ENCODE measurements at regions not wholly inside any gene's neighbourhood (a gene's known extent, or its start where the extent isn't known, plus 50 kb on each side); places are given as distances from the start of the nearest gene placed in this dataset.

GRCh38 chr5:100148239-100148638 is 386.9 kb upstream of the FAM174A start:
- TF ChIP-seq CTCF (IDR thresholded peaks at IDR 0.05) (no peak), EZH2 (IDR thresholded peaks at IDR 0.05; ENCODE audit: borderline replicate concordance, insufficient read depth, low read depth, low read length, poor library complexity, severe bottlenecking) (no peak)

Data from B cell (primary cell).